Esophagus squamous epithelium (tissue), 4 donors: ENCODE measurements at regions not wholly inside any gene's neighbourhood (a gene's known extent, or its start where the extent isn't known, plus 50 kb on each side); places are given as distances from the start of the nearest gene placed in this dataset.

Source experiments
- POLR2A ChIP-seq, 4 donors: fragments of 450-650 bp; IDR thresholded peaks; one replicate each; pipeline ENCODE4 v1.6.1; 2017; ENCODE audit warnings: antibody characterized with exemption in 4 of 4, mild to moderate bottlenecking in 4 of 4, moderate library complexity in 3 of 4
- TF ChIP-seq, protein P1 (sequence below), 6 experiments: fragments of 450-650 bp in 4 of 6; fragments of 200-600 bp in 2 of 6; sonication (generic) in 2 of 6; IDR thresholded peaks; one replicate each; pipeline ENCODE4 v1.5.1; 2016 to 2019; ENCODE audit warnings: antibody characterized with exemption in 6 of 6, mild to moderate bottlenecking in 4 of 6, moderate library complexity in 4 of 6

DNA sequence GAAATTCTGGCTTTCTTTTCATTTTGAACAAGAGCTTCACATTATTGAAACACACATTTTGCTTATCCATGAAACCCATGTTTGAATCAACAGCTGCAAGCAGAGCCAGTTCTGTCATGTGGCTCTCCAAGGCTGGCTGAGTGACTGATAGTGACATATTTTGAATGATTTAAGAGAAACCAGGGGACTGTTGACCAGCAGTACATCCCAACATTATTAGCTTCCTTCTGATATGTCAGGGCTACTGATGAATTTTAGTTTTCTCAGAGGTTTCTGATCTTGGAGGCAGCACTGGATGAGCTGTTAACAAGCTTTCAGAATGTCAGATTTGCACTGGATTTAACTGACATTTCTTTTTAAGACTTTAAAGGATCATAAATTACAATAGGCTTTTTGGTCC lies 74.6 kb upstream of the GRXCR1 start:
- TF ChIP-seq, protein P1, sequence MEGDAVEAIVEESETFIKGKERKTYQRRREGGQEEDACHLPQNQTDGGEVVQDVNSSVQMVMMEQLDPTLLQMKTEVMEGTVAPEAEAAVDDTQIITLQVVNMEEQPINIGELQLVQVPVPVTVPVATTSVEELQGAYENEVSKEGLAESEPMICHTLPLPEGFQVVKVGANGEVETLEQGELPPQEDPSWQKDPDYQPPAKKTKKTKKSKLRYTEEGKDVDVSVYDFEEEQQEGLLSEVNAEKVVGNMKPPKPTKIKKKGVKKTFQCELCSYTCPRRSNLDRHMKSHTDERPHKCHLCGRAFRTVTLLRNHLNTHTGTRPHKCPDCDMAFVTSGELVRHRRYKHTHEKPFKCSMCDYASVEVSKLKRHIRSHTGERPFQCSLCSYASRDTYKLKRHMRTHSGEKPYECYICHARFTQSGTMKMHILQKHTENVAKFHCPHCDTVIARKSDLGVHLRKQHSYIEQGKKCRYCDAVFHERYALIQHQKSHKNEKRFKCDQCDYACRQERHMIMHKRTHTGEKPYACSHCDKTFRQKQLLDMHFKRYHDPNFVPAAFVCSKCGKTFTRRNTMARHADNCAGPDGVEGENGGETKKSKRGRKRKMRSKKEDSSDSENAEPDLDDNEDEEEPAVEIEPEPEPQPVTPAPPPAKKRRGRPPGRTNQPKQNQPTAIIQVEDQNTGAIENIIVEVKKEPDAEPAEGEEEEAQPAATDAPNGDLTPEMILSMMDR (IDR thresholded peaks at IDR 0.05) = no peak
- TF ChIP-seq POLR2A (IDR thresholded peaks at IDR 0.05) = no peak
